Hepatocyte (in vitro differentiated cells): ENCODE measurements at regions not wholly inside any gene's neighbourhood (a gene's known extent, or its start where the extent isn't known, plus 50 kb on each side); places are given as distances from the start of the nearest gene placed in this dataset.

Experiments
- CTCF ChIP-seq: fragments of 200-600 bp; sonication (generic); IDR thresholded peaks from 2 replicates; pipeline ENCODE4 v1.5.1; 2016; ENCODE audit warnings: antibody characterized with exemption, mild to moderate bottlenecking; ENCODE audit not compliant: poor library complexity
- EZH2phosphoT487 ChIP-seq: fragments of 200-600 bp; sonication (generic); IDR thresholded peaks from one replicate; pipeline ENCODE4 v1.6.1; 2018; ENCODE audit warnings: antibody characterized with exemption, mild to moderate bottlenecking, low read depth, moderate library complexity; ENCODE audit not compliant: unreplicated experiment, severe bottlenecking

- no peak for TF ChIP-seq CTCF
- TF ChIP-seq EZH2phosphoT487: no peak
Measured at GRCh38 chr14:34134484-34134883, 183.6 kb upstream of the EGLN3 start.
